ENCODE measurements at regions not wholly inside any gene's neighbourhood (a gene's known extent, or its start where the extent isn't known, plus 50 kb on each side); places are given as distances from the start of the nearest gene placed in this dataset.

GRCh38 chr3:117097351-117097750, 387.8 kb downstream of the TUSC7 start:
- TF ChIP-seq EZH2 (IDR thresholded peaks at IDR 0.05; ENCODE audit: insufficient read depth, low read length): no peak
- TF ChIP-seq, protein P1, sequence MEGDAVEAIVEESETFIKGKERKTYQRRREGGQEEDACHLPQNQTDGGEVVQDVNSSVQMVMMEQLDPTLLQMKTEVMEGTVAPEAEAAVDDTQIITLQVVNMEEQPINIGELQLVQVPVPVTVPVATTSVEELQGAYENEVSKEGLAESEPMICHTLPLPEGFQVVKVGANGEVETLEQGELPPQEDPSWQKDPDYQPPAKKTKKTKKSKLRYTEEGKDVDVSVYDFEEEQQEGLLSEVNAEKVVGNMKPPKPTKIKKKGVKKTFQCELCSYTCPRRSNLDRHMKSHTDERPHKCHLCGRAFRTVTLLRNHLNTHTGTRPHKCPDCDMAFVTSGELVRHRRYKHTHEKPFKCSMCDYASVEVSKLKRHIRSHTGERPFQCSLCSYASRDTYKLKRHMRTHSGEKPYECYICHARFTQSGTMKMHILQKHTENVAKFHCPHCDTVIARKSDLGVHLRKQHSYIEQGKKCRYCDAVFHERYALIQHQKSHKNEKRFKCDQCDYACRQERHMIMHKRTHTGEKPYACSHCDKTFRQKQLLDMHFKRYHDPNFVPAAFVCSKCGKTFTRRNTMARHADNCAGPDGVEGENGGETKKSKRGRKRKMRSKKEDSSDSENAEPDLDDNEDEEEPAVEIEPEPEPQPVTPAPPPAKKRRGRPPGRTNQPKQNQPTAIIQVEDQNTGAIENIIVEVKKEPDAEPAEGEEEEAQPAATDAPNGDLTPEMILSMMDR (IDR thresholded peaks at IDR 0.05; ENCODE audit: insufficient read depth, low read depth, low read length): no peak

Data from astrocyte (in vitro differentiated cells and primary cell).